CD14-positive monocyte (primary cell): ENCODE measurements at regions not wholly inside any gene's neighbourhood (a gene's known extent, or its start where the extent isn't known, plus 50 kb on each side); places are given as distances from the start of the nearest gene placed in this dataset.

ENCODE experiments used
- DNase-seq, 3 donors: peaks; one replicate each; pipeline ENCODE4 v3.0.0-alpha.2; 2011 to 2022
- H2AFZ ChIP-seq: 2 replicates; pipeline ENCODE4 v1.6.0; 2012; ENCODE audit warnings: mild to moderate bottlenecking, low read depth, low read length, inconsistent platforms; ENCODE audit not compliant: insufficient read depth, poor library complexity, severe bottlenecking
- H3K27ac ChIP-seq, 2 donors: 1 replicate in 1 of 2; 2 replicates in 1 of 2; pipeline ENCODE4 v1.5.1; 2012 to 2013; ENCODE audit warnings: low read length in 2 of 2, control low read depth in 1 of 2, inconsistent platforms in 1 of 2, low read depth in 1 of 2, mild to moderate bottlenecking in 1 of 2
- H3K27me3 ChIP-seq, 2 donors: one replicate each; pipeline versions ENCODE4 v1.6.0 to v1.6.1; 2011 to 2013; ENCODE audit warnings: low read length in 2 of 2; ENCODE audit not compliant: control insufficient read depth in 2 of 2, insufficient read depth in 2 of 2
- H3K36me3 ChIP-seq, 2 donors: replicated peaks in 1 of 2; 1 replicate in 1 of 2; 2 replicates in 1 of 2; pipeline versions ENCODE4 v1.5.1 to v1.6.1; 2012 to 2013; ENCODE audit warnings: low read length in 2 of 2, control low read depth in 1 of 2, inconsistent platforms in 1 of 2, mild to moderate bottlenecking in 1 of 2; ENCODE audit not compliant: insufficient read depth in 2 of 2, control insufficient read depth in 1 of 2
- H3K4me1 ChIP-seq, 2 donors: 1 replicate in 1 of 2; 2 replicates in 1 of 2; pipeline versions ENCODE4 v1.5.1 to v1.6.1; 2012 to 2013; ENCODE audit warnings: low read length in 2 of 2, control low read depth in 1 of 2, inconsistent platforms in 1 of 2, mild to moderate bottlenecking in 1 of 2, moderate library complexity in 1 of 2; ENCODE audit not compliant: insufficient read depth in 2 of 2, control insufficient read depth in 1 of 2
- H3K4me2 ChIP-seq: replicated peaks from 2 replicates; pipeline ENCODE3; 2012; ENCODE audit warnings: low read length, moderate library complexity, mild to moderate bottlenecking; ENCODE audit not compliant: poor library complexity, severe bottlenecking; ENCODE audit errors: extremely low read depth
- H3K4me3 ChIP-seq, 3 experiments: fragments of 200-600 bp in 1 of 3; sonication (generic) in 1 of 3; replicated peaks in 1 of 3; 1 replicate in 2 of 3; 2 replicates in 1 of 3; pipeline ENCODE4 v1.5.1; 2011 to 2013; ENCODE audit warnings: low read length in 3 of 3, mild to moderate bottlenecking in 3 of 3, control low read depth in 2 of 3, low read depth in 2 of 3, inconsistent platforms in 1 of 3, moderate library complexity in 1 of 3
- H3K79me2 ChIP-seq: 2 replicates; pipeline ENCODE4 v1.6.0; 2012; ENCODE audit warnings: mild to moderate bottlenecking, control low read depth, inconsistent platforms, low read length, moderate library complexity; ENCODE audit not compliant: insufficient read depth
- H3K9ac ChIP-seq: 2 replicates; pipeline ENCODE4 v1.6.0; 2017; ENCODE audit warnings: low read length, mild to moderate bottlenecking; ENCODE audit not compliant: insufficient read depth, poor library complexity, severe bottlenecking
- H3K9me3 ChIP-seq, 2 donors: replicated peaks in 1 of 2; 1 replicate in 1 of 2; 2 replicates in 1 of 2; pipeline versions ENCODE4 v1.5.1 to v1.6.1; 2012 to 2013; ENCODE audit warnings: low read length in 2 of 2, control low read depth in 1 of 2; ENCODE audit not compliant: control insufficient read depth in 1 of 2, insufficient read depth in 1 of 2
- H4K20me1 ChIP-seq: 2 replicates; pipeline ENCODE4 v1.6.0; 2012; ENCODE audit warnings: mild to moderate bottlenecking, low read length, control low read depth, moderate library complexity; ENCODE audit not compliant: insufficient read depth
- H3K27ac Mint-ChIP-seq, 7 donors: one replicate each; pipeline ENCODE4 v1.8.0; 2020; ENCODE audit warnings: mild to moderate bottlenecking in 7 of 7, mixed read lengths in 7 of 7, moderate library complexity in 6 of 7, inconsistent platforms in 2 of 7
- H3K27me3 Mint-ChIP-seq, 3 donors: one replicate each; pipeline ENCODE4 v1.8.0; 2021 to 2022; ENCODE audit warnings: low read depth in 3 of 3, mild to moderate bottlenecking in 3 of 3, mixed read lengths in 3 of 3, moderate library complexity in 3 of 3, inconsistent platforms in 1 of 3
- H3K36me3 Mint-ChIP-seq, 2 donors: one replicate each; pipeline ENCODE4 v1.8.0; 2020; ENCODE audit warnings: mixed read lengths in 2 of 2, inconsistent platforms in 1 of 2, mild to moderate bottlenecking in 1 of 2
- H3K4me1 Mint-ChIP-seq: one replicate; pipeline ENCODE4 v1.8.0; 2020; ENCODE audit warnings: mild to moderate bottlenecking, mixed read lengths
- H3K4me3 Mint-ChIP-seq, 2 donors: one replicate each; pipeline ENCODE4 v1.8.0; 2020; ENCODE audit warnings: mild to moderate bottlenecking in 2 of 2, mixed read lengths in 2 of 2, moderate library complexity in 1 of 2
- H3K9me3 Mint-ChIP-seq, 7 donors: one replicate each; pipeline ENCODE4 v1.8.0; 2020 to 2022; ENCODE audit warnings: mixed read lengths in 7 of 7, mild to moderate bottlenecking in 6 of 7, moderate library complexity in 6 of 7, inconsistent platforms in 2 of 7
- CTCF ChIP-seq: fragments of 200-600 bp; IDR thresholded peaks from one replicate; pipeline ENCODE4 v1.8.0; 2022; ENCODE audit warnings: antibody characterized with exemption, mild to moderate bottlenecking
- WGBS: methylation state at CpG from one replicate; pipeline ENCODE4 v1.1.5; 2013; ENCODE audit warnings: missing lambda C conversion rate; ENCODE audit not compliant: insufficient coverage; 5-methylcytosine and 5-hydroxymethylcytosine counted together
- intact Hi-C, 2 donors: fragments of 100-400 bp; cut with micrococcal nuclease; formaldehyde crosslinking; loops; one replicate each; pipeline versions ENCODE4 v1.15.0 to v1.15.1; 2023

GRCh38 chr16:9151597-9151996, 60.2 kb downstream of the HAPSTR1 start:
- intact Hi-C loops: no loop called here
- Histone ChIP-seq H3K79me2 (no peaks in the 10 kb centered on the region), H3K36me3 (no peaks in the 10 kb centered on the region), H3K4me2 (no peak overlapping the region), H3K9me3 (no peaks in the 10 kb centered on the region), H3K27me3 (no peaks in the 10 kb centered on the region), H3K9ac (no peak overlapping the region), H4K20me1 (no peaks in the 10 kb centered on the region), H3K4me1 (no peaks in the 10 kb centered on the region), H2AFZ (no peak overlapping the region), H3K27ac (no peak overlapping the region), H3K4me3 (no peak overlapping the region)
- H3K9me3 Mint-ChIP-seq: peaks cover 0 to 3% (median 0%) of the 10 kb centered on the region in 7 donors
- 50% methylated on average over 2 of the region's 5 CpGs for WGBS
- TF ChIP-seq CTCF: no peak
- no peak overlapping the region for H3K27ac Mint-ChIP-seq
- no peaks in the 10 kb centered on the region for H3K36me3 Mint-ChIP-seq
- no peaks in the 10 kb centered on the region for H3K4me1 Mint-ChIP-seq
- H3K4me3 Mint-ChIP-seq: no peak overlapping the region
- H3K27me3 Mint-ChIP-seq: peaks cover 18 to 24% (median 18%) of the 10 kb centered on the region in 3 donors
- DNase-seq: no peak

GRCh38 chr16:9152649-9153501, 61.4 kb downstream of the HAPSTR1 start:
- no peaks in the 10 kb centered on the region for H3K4me1 ChIP-seq
- H3K4me2 ChIP-seq: no peak overlapping the region
- no peak overlapping the region for H3K27ac Mint-ChIP-seq
- TF ChIP-seq CTCF: no peak
- H3K27me3 Mint-ChIP-seq: peaks cover 18 to 28% (median 20%) of the 10 kb centered on the region in 3 donors
- H3K4me3 ChIP-seq: no peak overlapping the region
- no peak overlapping the region for H3K27ac ChIP-seq
- H3K79me2 ChIP-seq: no peaks in the 10 kb centered on the region
- H4K20me1 ChIP-seq: no peaks in the 10 kb centered on the region
- no peak overlapping the region for H2AFZ ChIP-seq
- DNase-seq: no peak
- H3K36me3 ChIP-seq: no peaks in the 10 kb centered on the region
- no peak overlapping the region for H3K9ac ChIP-seq
- 89% methylated on average over 11 of the region's 19 CpGs for WGBS
- H3K36me3 Mint-ChIP-seq: no peaks in the 10 kb centered on the region
- H3K9me3 Mint-ChIP-seq: peaks cover 0 to 3% (median 0%) of the 10 kb centered on the region in 7 donors
- no peaks in the 10 kb centered on the region for H3K27me3 ChIP-seq
- no peak overlapping the region for H3K4me3 Mint-ChIP-seq
- intact Hi-C loops: no loop called here
- H3K4me1 Mint-ChIP-seq: no peaks in the 10 kb centered on the region
- H3K9me3 ChIP-seq: no peaks in the 10 kb centered on the region
